ENCODE measurements at regions not wholly inside any gene's neighbourhood (a gene's known extent, or its start where the extent isn't known, plus 50 kb on each side); places are given as distances from the start of the nearest gene placed in this dataset.

DNA sequence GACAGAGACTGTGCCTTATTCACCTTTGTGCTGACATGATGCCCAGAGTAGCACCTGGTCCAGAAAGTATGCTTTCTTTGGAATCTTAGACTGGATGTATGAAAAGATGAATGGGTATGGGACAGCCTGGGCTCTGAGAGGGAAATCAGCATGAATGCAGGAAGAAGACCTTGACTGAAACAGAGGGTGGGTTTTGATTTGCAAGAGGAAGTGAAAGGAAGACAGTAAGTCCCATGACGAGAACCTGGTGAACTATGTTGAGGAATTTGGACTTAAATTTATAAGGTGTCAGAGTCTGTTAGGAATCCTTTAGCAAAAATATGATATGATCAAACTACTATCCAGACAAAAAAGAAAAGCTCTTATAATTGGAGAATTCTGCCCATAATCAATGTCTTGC lies 301.9 kb downstream of the SPRY2 start:
- H3K4me1 Mint-ChIP-seq = peaks cover 0 to 5% of the 10 kb centered on the region in 2 experiments; a peak in 1 of 4 replicates
- H3K14ac ChIP-seq (ENCODE audit: insufficient read depth, low read length) = no peak overlapping the region
- no peaks in the 10 kb centered on the region for H3K23me2 ChIP-seq (ENCODE audit: insufficient read length, low read depth, low read length, poor library complexity, severe bottlenecking)
- H2AFZ ChIP-seq (ENCODE audit: low read length) = no peak overlapping the region
- H3K4me3 Mint-ChIP-seq = no peak overlapping the region
- H2BK12ac ChIP-seq (ENCODE audit: insufficient read length, low read depth, low read length) = no peak overlapping the region
- no peaks in the 10 kb centered on the region for H3K79me2 ChIP-seq (ENCODE audit: insufficient read depth, low read length)
- H3K27me3 Mint-ChIP-seq (ENCODE audit: low read depth) = no peaks in the 10 kb centered on the region
- no peak overlapping the region for H2AK5ac ChIP-seq (ENCODE audit: insufficient read length, low read length)
- no peak overlapping the region for H3K4ac ChIP-seq (ENCODE audit: low read depth, low read length)
- H3T11ph ChIP-seq (ENCODE audit: low read length) = no peak overlapping the region
- H2BK5ac ChIP-seq (ENCODE audit: insufficient read length, low read length) = no peak overlapping the region
- H3K9me3 ChIP-seq (ENCODE audit: control insufficient read depth, low read depth, low read length) = no peaks in the 10 kb centered on the region
- H3K18ac ChIP-seq (ENCODE audit: insufficient read length, low read depth, low read length) = no peak overlapping the region
- no peaks in the 10 kb centered on the region; a peak in 2 of 5 replicates for H3K9me3 Mint-ChIP-seq
- no peak overlapping the region for H3K9ac ChIP-seq (ENCODE audit: extremely low read depth, insufficient read length, low read length)
- H4K8ac ChIP-seq (replicated peaks; ENCODE audit: insufficient read length, low read depth, low read length) = no peak overlapping the region
- no peak overlapping the region for H3K4me2 ChIP-seq (ENCODE audit: insufficient read depth, insufficient read length, low read length)
- H3K79me1 ChIP-seq (ENCODE audit: insufficient read depth, low read depth, low read length, poor library complexity, severe bottlenecking) = no peaks in the 10 kb centered on the region
- no peak overlapping the region for H4K91ac ChIP-seq (ENCODE audit: insufficient read length, low read depth, low read length)
- DNase-seq = no peak
- no peak overlapping the region for H3K56ac ChIP-seq (ENCODE audit: insufficient read length, low read depth, low read length)
- WGBS (ENCODE audit: extremely low coverage, insufficient read length, low lambda C conversion rate) = no CpG with 5 or more reads among the region's 1 CpG
- H3K36me3 Mint-ChIP-seq (ENCODE audit: insufficient read depth in 1 of 3, low read depth in 3 of 3) = no peaks in the 10 kb centered on the region
- TF ChIP-seq, protein P1, sequence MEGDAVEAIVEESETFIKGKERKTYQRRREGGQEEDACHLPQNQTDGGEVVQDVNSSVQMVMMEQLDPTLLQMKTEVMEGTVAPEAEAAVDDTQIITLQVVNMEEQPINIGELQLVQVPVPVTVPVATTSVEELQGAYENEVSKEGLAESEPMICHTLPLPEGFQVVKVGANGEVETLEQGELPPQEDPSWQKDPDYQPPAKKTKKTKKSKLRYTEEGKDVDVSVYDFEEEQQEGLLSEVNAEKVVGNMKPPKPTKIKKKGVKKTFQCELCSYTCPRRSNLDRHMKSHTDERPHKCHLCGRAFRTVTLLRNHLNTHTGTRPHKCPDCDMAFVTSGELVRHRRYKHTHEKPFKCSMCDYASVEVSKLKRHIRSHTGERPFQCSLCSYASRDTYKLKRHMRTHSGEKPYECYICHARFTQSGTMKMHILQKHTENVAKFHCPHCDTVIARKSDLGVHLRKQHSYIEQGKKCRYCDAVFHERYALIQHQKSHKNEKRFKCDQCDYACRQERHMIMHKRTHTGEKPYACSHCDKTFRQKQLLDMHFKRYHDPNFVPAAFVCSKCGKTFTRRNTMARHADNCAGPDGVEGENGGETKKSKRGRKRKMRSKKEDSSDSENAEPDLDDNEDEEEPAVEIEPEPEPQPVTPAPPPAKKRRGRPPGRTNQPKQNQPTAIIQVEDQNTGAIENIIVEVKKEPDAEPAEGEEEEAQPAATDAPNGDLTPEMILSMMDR (conservative IDR thresholded peaks at IDR 0.05) = no peak
- no peak overlapping the region for H3K27ac ChIP-seq (ENCODE audit: insufficient read length, low read depth, low read length)
- no peak overlapping the region for H2BK20ac ChIP-seq (ENCODE audit: low read depth, low read length, poor library complexity, severe bottlenecking)
- no peak overlapping the region for H2BK15ac ChIP-seq (ENCODE audit: low read depth, low read length)
- H3K4me1 ChIP-seq (ENCODE audit: insufficient read depth, low read length) = no peaks in the 10 kb centered on the region
- no peaks in the 10 kb centered on the region for H4K20me1 ChIP-seq (ENCODE audit: control insufficient read depth, insufficient read depth, insufficient read length)
- no peak overlapping the region for H4K5ac ChIP-seq (ENCODE audit: insufficient read length, low read depth, low read length)
- no peak overlapping the region for H3K23ac ChIP-seq (ENCODE audit: insufficient read length, low read depth, low read length)
- no peaks in the 10 kb centered on the region for H3K27me3 ChIP-seq (ENCODE audit: insufficient read depth, low read length)
- H2BK120ac ChIP-seq (ENCODE audit: low read depth, low read length, poor library complexity, severe bottlenecking) = no peak overlapping the region
- H3K27ac Mint-ChIP-seq = no peak overlapping the region
